ENCODE measurements at regions not wholly inside any gene's neighbourhood (a gene's known extent, or its start where the extent isn't known, plus 50 kb on each side); places are given as distances from the start of the nearest gene placed in this dataset.

GRCh38 chr2:3138621-3139020, 239.0 kb downstream of the EIPR1 start:
- TF ChIP-seq EZH2 (IDR thresholded peaks at IDR 0.05; ENCODE audit: borderline replicate concordance, insufficient read depth, low read depth, low read length, poor library complexity, severe bottlenecking), result no peak
- TF ChIP-seq CTCF (IDR thresholded peaks at IDR 0.05), result no peak
- no peaks in the 10 kb centered on the region for H3K4me1 Mint-ChIP-seq
- no peaks in the 10 kb centered on the region for H3K27me3 Mint-ChIP-seq
- intact Hi-C loops (cut with micrococcal nuclease), result no loop called here
- H3K4me3 Mint-ChIP-seq, result no peak overlapping the region
- Histone ChIP-seq H3K4me3 (ENCODE audit: control extremely low read depth in 1 of 5, extremely low read depth in 1 of 5, insufficient read depth in 1 of 5, low read depth in 2 of 5, low read length in 4 of 5) (no peak overlapping the region), H2AFZ (ENCODE audit: insufficient read depth, low read depth, low read length, poor library complexity, severe bottlenecking) (no peak overlapping the region), H3K27me3 (replicated peaks in 1 of 4; ENCODE audit: control extremely low read depth in 1 of 4, control insufficient read depth in 3 of 4, insufficient read depth in 4 of 4, low read length in 3 of 4) (no peaks in the 10 kb centered on the region), H3K79me2 (ENCODE audit: control insufficient read depth, insufficient read depth, low read length) (peaks cover 28% of the 10 kb centered on the region), H3K4me1 (ENCODE audit: control insufficient read depth in 2 of 2, insufficient read depth in 2 of 2, low read length in 2 of 2) (peaks cover 0 to 23% of the 10 kb centered on the region in 2 donors), H3K36me3 (replicated peaks in 1 of 2; ENCODE audit: control extremely low read depth in 1 of 2, control insufficient read depth in 1 of 2, extremely low read depth in 1 of 2, insufficient read depth in 2 of 2, low read length in 1 of 2) (no peaks in the 10 kb centered on the region), H3K27ac (ENCODE audit: low read length in 2 of 2) (no peak overlapping the region), H3K9me3 (ENCODE audit: control extremely low read depth in 1 of 3, control insufficient read depth in 2 of 3, insufficient read depth in 1 of 3, low read length in 2 of 3) (peaks cover 0 to 10% (median 0%) of the 10 kb centered on the region in 3 donors), H4K20me1 (ENCODE audit: control insufficient read depth, insufficient read depth, low read length, poor library complexity, severe bottlenecking) (no peaks in the 10 kb centered on the region), H3K4me2 (replicated peaks; ENCODE audit: low read depth, low read length, poor library complexity, severe bottlenecking) (no peak overlapping the region), H3K9ac (ENCODE audit: low read length) (no peak overlapping the region)
- WGBS (ENCODE audit: insufficient coverage), result 94% methylated on average over 8 of the region's 9 CpGs
- H3K9me3 Mint-ChIP-seq (ENCODE audit: insufficient read depth), result peaks cover 5% of the 10 kb centered on the region
- CTCF ChIA-PET, result no interaction called here
- no peak for DNase-seq
- ATAC-seq (ENCODE audit: low read depth), result no peak
- POLR2A ChIA-PET, result no interaction called here
- no peak overlapping the region for H3K27ac Mint-ChIP-seq

- CTCF ChIA-PET, result no interaction called here
- TF ChIP-seq CTCF (IDR thresholded peaks at IDR 0.05) (no peak), EZH2 (IDR thresholded peaks at IDR 0.05; ENCODE audit: borderline replicate concordance, insufficient read depth, low read depth, low read length, poor library complexity, severe bottlenecking) (no peak)
- Mint-ChIP-seq H3K4me3 (no peak overlapping the region), H3K4me1 (no peaks in the 10 kb centered on the region), H3K27me3 (no peaks in the 10 kb centered on the region), H3K9me3 (ENCODE audit: insufficient read depth) (peaks cover 5% of the 10 kb centered on the region), H3K27ac (no peak overlapping the region)
- POLR2A ChIA-PET, result no interaction called here
- Histone ChIP-seq H3K9me3 (ENCODE audit: control extremely low read depth in 1 of 3, control insufficient read depth in 2 of 3, insufficient read depth in 1 of 3, low read length in 2 of 3) (peaks cover 0 to 11% (median 0%) of the 10 kb centered on the region in 3 donors), H3K79me2 (ENCODE audit: control insufficient read depth, insufficient read depth, low read length) (peaks cover 24% of the 10 kb centered on the region), H3K4me2 (replicated peaks; ENCODE audit: low read depth, low read length, poor library complexity, severe bottlenecking) (no peak overlapping the region), H2AFZ (ENCODE audit: insufficient read depth, low read depth, low read length, poor library complexity, severe bottlenecking) (no peak overlapping the region), H3K27me3 (replicated peaks in 1 of 4; ENCODE audit: control extremely low read depth in 1 of 4, control insufficient read depth in 3 of 4, insufficient read depth in 4 of 4, low read length in 3 of 4) (no peaks in the 10 kb centered on the region), H4K20me1 (ENCODE audit: control insufficient read depth, insufficient read depth, low read length, poor library complexity, severe bottlenecking) (no peaks in the 10 kb centered on the region), H3K4me3 (ENCODE audit: control extremely low read depth in 1 of 5, extremely low read depth in 1 of 5, insufficient read depth in 1 of 5, low read depth in 2 of 5, low read length in 4 of 5) (no peak overlapping the region), H3K4me1 (ENCODE audit: control insufficient read depth in 2 of 2, insufficient read depth in 2 of 2, low read length in 2 of 2) (peaks cover 0 to 18% of the 10 kb centered on the region in 2 donors), H3K9ac (ENCODE audit: low read length) (no peak overlapping the region), H3K36me3 (replicated peaks in 1 of 2; ENCODE audit: control extremely low read depth in 1 of 2, control insufficient read depth in 1 of 2, extremely low read depth in 1 of 2, insufficient read depth in 2 of 2, low read length in 1 of 2) (no peaks in the 10 kb centered on the region), H3K27ac (ENCODE audit: low read length in 2 of 2) (no peak overlapping the region)
- WGBS (ENCODE audit: insufficient coverage), result 97% methylated on average over 5 of the region's 5 CpGs
- intact Hi-C loops (cut with micrococcal nuclease), result no loop called here
- DNase-seq (no peak), ATAC-seq (ENCODE audit: low read depth) (no peak)
These were observed 239.8 kb downstream of the EIPR1 start for GRCh38 chr2:3137651-3138300.
